ENCODE measurements at regions not wholly inside any gene's neighbourhood (a gene's known extent, or its start where the extent isn't known, plus 50 kb on each side); places are given as distances from the start of the nearest gene placed in this dataset.

DNA sequence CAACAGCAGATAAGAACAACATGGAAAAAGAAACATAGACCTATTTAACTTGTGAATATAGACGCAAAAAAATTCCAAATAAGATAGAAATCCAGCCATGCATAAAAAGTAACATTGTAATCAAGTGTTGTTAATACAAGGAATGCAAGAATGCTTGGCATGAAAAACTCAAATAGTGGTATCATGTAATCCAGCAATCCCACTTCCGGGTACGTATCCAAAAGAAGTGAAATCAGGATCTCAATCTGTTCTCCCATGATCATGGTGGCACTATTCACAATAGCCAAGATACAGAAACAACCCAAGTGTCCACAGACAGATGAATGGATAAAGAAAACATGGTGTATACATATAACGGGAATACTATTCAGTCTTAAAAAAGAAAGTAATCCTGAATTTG, 437.4 kb downstream of the ARHGEF28 start:
- no peaks in the 10 kb centered on the region for H3K27me3 Mint-ChIP-seq (ENCODE audit: insufficient read depth, low read depth, poor library complexity)
- no peaks in the 10 kb centered on the region for H3K36me3 Mint-ChIP-seq (ENCODE audit: low read depth)
- H3K27ac Mint-ChIP-seq = no peak overlapping the region
- H3K4me3 ChIP-seq = no peak overlapping the region
- H3K4me1 Mint-ChIP-seq = no peaks in the 10 kb centered on the region
- H3K9me2 ChIP-seq (ENCODE audit: insufficient read depth) = no peaks in the 10 kb centered on the region
- H3K4me1 ChIP-seq (ENCODE audit: insufficient read depth) = no peaks in the 10 kb centered on the region
- H3K36me3 ChIP-seq (ENCODE audit: insufficient read depth) = no peaks in the 10 kb centered on the region
- no peak for ATAC-seq
- H3K79me2 ChIP-seq (replicated peaks; ENCODE audit: insufficient read depth) = no peaks in the 10 kb centered on the region
- no peak overlapping the region for H3K4me2 ChIP-seq
- H2AFZ ChIP-seq = no peak overlapping the region
- no peaks in the 10 kb centered on the region for H3F3A ChIP-seq (replicated peaks; ENCODE audit: low read depth)
- no peak for DNase-seq (ENCODE audit: low spot score)
- TF ChIP-seq NANOG (IDR thresholded peaks at IDR 0.05; ENCODE audit: borderline replicate concordance) (no peak), REST (IDR thresholded peaks at IDR 0.05; ENCODE audit: unreplicated experiment) (no peak), ETS1 (IDR thresholded peaks at IDR 0.05) (no peak)
- TF ChIP-seq, protein P1, sequence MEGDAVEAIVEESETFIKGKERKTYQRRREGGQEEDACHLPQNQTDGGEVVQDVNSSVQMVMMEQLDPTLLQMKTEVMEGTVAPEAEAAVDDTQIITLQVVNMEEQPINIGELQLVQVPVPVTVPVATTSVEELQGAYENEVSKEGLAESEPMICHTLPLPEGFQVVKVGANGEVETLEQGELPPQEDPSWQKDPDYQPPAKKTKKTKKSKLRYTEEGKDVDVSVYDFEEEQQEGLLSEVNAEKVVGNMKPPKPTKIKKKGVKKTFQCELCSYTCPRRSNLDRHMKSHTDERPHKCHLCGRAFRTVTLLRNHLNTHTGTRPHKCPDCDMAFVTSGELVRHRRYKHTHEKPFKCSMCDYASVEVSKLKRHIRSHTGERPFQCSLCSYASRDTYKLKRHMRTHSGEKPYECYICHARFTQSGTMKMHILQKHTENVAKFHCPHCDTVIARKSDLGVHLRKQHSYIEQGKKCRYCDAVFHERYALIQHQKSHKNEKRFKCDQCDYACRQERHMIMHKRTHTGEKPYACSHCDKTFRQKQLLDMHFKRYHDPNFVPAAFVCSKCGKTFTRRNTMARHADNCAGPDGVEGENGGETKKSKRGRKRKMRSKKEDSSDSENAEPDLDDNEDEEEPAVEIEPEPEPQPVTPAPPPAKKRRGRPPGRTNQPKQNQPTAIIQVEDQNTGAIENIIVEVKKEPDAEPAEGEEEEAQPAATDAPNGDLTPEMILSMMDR (conservative IDR thresholded peaks at IDR 0.05; ENCODE audit: low read depth in 2 of 2) = no peak
- H4K20me1 ChIP-seq (replicated peaks; ENCODE audit: insufficient read depth) = no peaks in the 10 kb centered on the region
- no peak overlapping the region for H3K27ac ChIP-seq (ENCODE audit: low read depth)
- H3K27me3 ChIP-seq (ENCODE audit: insufficient read depth) = no peaks in the 10 kb centered on the region
- no peaks in the 10 kb centered on the region for H3K9me3 Mint-ChIP-seq
- no peak overlapping the region for H3K4me3 Mint-ChIP-seq

GRCh38 chr5:74061292-74061691, 435.3 kb downstream of the ARHGEF28 start:
- H3K36me3 Mint-ChIP-seq (ENCODE audit: low read depth) = no peaks in the 10 kb centered on the region
- Histone ChIP-seq H3K4me1 (ENCODE audit: insufficient read depth) (no peaks in the 10 kb centered on the region; the same call in 1 of the 2 replicates), H3K4me3 (no peak overlapping the region), H3K27me3 (ENCODE audit: insufficient read depth) (no peaks in the 10 kb centered on the region), H4K20me1 (replicated peaks; ENCODE audit: insufficient read depth) (no peaks in the 10 kb centered on the region), H3K36me3 (ENCODE audit: insufficient read depth) (no peaks in the 10 kb centered on the region), H3K79me2 (replicated peaks; ENCODE audit: insufficient read depth) (no peaks in the 10 kb centered on the region), H3K27ac (ENCODE audit: low read depth) (no peak overlapping the region), H2AFZ (no peak overlapping the region), H3F3A (replicated peaks; ENCODE audit: low read depth) (no peaks in the 10 kb centered on the region), H3K9me2 (ENCODE audit: insufficient read depth) (no peaks in the 10 kb centered on the region), H3K4me2 (no peak overlapping the region)
- H3K27ac Mint-ChIP-seq = no peak overlapping the region
- DNase-seq (ENCODE audit: low spot score) (no peak), ATAC-seq (no peak)
- no peaks in the 10 kb centered on the region for H3K9me3 Mint-ChIP-seq
- H3K4me3 Mint-ChIP-seq = no peak overlapping the region
- no peaks in the 10 kb centered on the region for H3K27me3 Mint-ChIP-seq (ENCODE audit: insufficient read depth, low read depth, poor library complexity)
- peaks cover 8% of the 10 kb centered on the region for H3K4me1 Mint-ChIP-seq
- TF ChIP-seq STAT1 (IDR thresholded peaks at IDR 0.05; ENCODE audit: unreplicated experiment) = no peak
- TF ChIP-seq ETS1 (IDR thresholded peaks at IDR 0.05) = no peak
- no peak for TF ChIP-seq POLR2AphosphoS5 (IDR thresholded peaks at IDR 0.05; ENCODE audit: low read depth)
- TF ChIP-seq ZNF331 (CRISPR knock-in tag; IDR thresholded peaks at IDR 0.05; ENCODE audit: low read depth) = no peak
- TF ChIP-seq ZNF114 (CRISPR knock-in tag; IDR thresholded peaks at IDR 0.05) = no peak
- TF ChIP-seq, protein P1 (conservative IDR thresholded peaks at IDR 0.05; ENCODE audit: low read depth in 2 of 2) = no peak
- TF ChIP-seq EZH2phosphoT487 (IDR thresholded peaks at IDR 0.05; ENCODE audit: unreplicated experiment) = no peak
- TF ChIP-seq EZH2 (IDR thresholded peaks at IDR 0.05; ENCODE audit: low read depth, unreplicated experiment) = no peak
- TF ChIP-seq REST (IDR thresholded peaks at IDR 0.05; ENCODE audit: unreplicated experiment) = no peak
- no peak for TF ChIP-seq CREB1 (CRISPR knock-in tag; IDR thresholded peaks at IDR 0.05; ENCODE audit: low read depth)

All from GM23338 (cell line).